ENCODE measurements at regions not wholly inside any gene's neighbourhood (a gene's known extent, or its start where the extent isn't known, plus 50 kb on each side); places are given as distances from the start of the nearest gene placed in this dataset.
"Not testable (repeated sequence)": the region's sequence is repeated elsewhere in the genome, so short reads cannot be mapped to it uniquely, and the experiment has no call there.

- DNase-seq (ENCODE audit: low spot score): no peak
Measured at GRCh38 chr3:194043516-194043915, 92.4 kb upstream of the HES1 start.

DNA sequence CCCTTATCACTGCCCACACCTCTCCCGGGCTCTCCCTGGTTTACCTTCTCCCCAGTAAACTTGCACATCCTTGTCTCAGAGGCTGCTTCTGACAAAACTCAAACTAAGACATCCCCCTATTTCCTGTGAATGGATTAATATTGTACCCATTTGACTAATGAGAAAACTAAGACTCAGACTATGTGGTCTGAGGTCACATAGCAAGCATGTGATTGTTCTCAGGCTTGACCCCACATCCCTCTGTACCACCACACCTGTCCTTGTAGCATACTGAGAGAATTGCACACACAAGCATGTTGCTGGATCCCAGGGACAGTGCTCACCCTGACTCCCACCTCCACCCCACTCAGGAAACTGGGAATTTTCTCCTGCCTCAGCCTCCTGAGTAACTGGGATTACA lies 90.7 kb upstream of the HES1 start:
- DNase-seq (ENCODE audit: low spot score): no peak

DNA sequence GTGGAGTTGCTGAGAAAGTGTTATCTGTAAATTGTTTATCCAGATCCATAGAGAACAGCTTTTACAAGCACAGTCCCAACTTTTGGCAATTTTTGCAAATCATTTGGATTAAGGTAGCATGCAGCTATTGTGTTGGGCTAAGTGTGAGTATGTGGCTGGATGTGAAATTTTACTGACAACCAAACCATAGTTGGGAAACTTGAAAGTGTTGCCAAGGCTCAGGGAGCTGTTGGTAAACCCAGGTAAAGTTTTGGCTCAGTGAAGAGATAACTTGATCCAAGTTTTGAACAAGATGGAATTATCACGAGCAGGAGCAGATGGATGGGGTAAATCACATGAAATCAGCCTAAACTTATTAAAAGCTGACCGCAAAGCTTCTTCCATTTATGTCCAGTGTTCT lies 90.0 kb upstream of the HES1 start:
- no peak for DNase-seq (ENCODE audit: low spot score)

- DNase-seq (ENCODE audit: low spot score): no peak
Measured at GRCh38 chr3:194046531-194046930, 89.4 kb upstream of the HES1 start.

- peak; percentile 83 for DNase-seq (ENCODE audit: low spot score)
Measured at GRCh38 chr3:194046995-194047645, 88.8 kb upstream of the HES1 start.

DNA sequence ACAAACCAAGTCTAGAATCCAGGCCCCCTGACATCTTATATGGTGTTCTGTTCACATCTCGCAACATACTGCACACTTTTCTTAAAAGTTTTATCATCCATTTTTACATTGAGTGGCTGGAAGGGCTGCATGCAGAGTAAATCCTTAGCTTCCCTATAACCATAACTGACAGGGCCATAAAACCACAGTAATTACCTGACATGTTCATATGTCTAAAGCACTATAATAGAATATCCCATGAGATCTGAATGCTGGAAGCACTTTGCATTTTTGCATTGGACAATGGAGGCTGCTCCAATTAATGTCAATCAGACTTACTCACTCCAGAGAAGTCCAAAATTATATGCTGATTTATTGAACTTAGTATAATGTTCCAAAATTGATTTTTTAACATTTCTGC lies 86.6 kb upstream of the HES1 start:
- no peak for DNase-seq (ENCODE audit: low spot score)

GRCh38 chr3:194050782-194051320 lies 85.1 kb upstream of the HES1 start:
- DNase-seq (ENCODE audit: low spot score): no peak

- peak; percentile 9 for DNase-seq (ENCODE audit: low spot score)
Measured at GRCh38 chr3:194051366-194052149, 84.4 kb upstream of the HES1 start.

DNA sequence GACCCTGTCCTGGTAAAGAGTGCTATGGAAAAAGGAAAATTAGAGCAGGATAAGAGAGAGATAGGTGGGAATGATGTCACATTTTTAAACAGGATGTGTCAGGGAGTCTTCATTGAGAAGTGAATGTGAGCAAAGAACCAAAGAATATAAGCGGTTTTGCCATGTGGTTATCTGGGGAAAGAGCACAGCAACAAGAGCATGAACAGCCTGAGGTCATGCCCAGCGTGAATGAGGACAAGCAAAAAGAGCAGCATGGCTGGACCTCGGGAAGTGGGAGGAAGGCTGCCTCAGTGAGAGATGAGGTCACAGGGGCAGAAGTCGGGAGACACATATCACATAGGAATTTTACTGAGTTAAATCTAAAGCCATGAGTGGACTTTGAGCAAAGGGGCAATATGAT lies 82.8 kb upstream of the HES1 start:
- peak; percentile 9 for DNase-seq (ENCODE audit: low spot score)

- no peak for DNase-seq (ENCODE audit: low spot score)
Measured at GRCh38 chr3:194054016-194054415, 81.9 kb upstream of the HES1 start.

- DNase-seq (ENCODE audit: low spot score): peak; percentile 23
Measured at GRCh38 chr3:194054540-194054939, 81.4 kb upstream of the HES1 start.

DNA sequence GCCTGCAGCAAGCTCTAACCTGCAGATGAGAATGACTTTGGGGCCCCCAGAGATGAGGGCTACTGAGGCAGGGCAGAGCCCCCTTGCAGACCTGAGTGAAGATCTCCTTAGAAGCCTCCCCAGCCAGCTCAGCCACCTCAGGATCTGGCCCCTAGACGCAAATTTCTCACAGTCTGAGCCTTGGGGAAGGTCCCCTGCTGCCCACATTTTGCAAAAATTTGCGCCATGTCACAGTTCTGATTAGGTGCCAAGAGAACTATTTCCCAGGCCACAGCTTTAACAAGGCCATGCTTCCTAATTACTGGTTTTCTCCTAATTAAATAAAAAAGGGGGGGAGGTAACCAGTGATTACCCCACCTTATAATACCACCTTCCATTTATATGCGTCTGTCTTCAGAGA lies 81.0 kb upstream of the HES1 start:
- DNase-seq (ENCODE audit: low spot score): no peak

DNA sequence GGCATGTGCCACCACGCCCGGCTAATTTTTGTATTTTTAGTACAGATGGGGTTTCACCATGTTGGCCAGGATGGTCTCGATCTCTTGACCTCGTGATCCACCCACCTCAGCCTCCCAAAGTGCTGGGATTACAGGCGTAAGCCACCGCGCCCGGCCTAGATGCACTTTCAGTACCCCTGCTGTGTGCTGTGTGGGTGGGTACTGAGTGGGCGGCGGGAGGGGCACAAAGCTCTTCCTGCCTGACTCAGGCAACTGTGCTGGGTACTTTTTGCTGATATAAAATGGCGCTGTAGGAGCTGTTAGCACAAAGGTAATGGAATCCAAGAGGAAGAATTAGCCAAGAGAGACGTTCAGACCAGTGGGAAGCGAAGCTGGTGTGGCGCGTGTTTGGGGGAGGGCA lies 79.6 kb upstream of the HES1 start:
- DNase-seq (ENCODE audit: low spot score): peak; percentile 17

DNA sequence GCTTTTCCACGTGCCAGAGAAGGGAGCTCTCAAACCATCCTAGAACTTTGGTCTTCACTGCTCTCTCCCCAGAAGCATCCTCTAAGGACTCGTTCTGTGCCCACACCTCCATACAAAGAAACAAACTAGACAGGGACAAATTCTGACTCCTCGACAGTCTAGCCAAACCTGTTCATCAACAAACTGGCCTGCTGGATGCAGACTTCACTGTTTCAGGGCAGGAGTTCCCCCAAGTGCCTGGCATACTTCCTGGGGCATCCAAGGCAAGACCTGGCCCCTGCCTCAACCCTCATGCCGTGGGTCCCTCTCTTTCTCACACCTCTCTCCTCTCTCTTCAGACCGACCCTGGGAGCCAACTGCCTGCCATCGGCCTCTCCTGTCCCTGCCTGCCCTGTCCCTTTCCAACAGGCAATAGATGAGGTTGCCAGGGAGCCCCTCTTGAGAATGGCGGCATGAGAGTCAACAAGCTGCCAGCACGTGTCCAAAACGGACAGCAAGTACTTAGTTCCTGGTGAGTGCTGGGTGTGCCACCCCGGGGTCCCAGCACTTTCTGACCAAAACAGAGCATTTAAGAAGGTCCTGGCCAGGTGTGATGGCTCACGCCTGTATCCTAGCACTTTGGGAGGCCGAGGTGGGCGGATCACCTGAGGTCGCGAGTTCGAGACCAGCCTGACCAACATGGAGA lies 79.1 kb upstream of the HES1 start:
- peak; percentile 45 for DNase-seq (ENCODE audit: low spot score)

DNA sequence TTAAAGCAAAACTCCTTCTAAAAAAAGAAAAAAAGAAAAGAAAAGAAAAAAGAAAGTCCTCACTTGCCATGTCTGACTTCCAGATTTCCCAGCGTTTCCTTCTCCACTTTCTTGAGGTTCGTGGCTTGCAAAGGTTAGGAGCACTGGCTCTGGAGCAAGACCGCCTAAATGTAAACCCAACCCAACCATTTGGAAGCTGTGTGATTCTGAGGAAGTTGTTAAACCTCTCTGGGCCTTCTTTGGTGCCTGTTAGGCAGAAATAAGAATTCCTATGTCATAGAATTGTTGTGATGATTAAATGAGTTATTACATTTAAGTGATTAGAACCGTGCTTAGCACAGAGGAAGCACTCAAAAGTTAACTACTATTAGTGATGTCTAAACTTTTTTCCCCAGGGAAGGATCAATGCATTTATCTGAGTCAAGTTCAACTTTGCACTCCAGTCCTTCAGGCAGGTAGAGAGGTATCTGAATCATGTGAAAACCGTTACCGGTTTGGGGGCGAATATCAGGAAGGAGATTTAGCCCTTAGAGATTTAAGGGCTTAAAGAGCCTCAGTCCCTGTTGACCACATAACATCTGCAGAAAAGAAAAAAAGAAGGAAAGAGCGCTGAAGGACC lies 78.3 kb upstream of the HES1 start:
- DNase-seq (ENCODE audit: low spot score): no peak

GRCh38 chr3:194058189-194058571 lies 77.8 kb upstream of the HES1 start:
- DNase-seq (ENCODE audit: low spot score): peak; percentile 79

DNA sequence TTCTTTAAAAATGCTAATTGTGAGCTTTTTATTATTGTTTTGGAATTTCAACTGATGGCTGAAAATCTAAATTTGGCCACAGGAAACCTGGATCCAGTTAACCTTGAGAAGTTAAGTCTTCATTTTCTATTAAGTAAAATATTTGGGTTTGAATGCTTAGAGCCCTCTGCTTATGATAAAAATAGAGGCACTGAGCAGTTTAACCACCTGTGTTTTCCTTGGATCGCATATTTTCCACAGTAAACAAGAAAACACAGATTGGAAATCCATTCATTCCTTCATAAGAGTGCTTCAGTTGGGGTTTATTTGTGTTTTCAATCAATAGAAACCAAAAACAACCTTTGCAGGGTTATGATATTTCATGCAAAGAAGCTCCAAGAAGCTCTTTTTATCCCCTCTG lies 77.2 kb upstream of the HES1 start:
- DNase-seq (ENCODE audit: low spot score): no peak

DNA sequence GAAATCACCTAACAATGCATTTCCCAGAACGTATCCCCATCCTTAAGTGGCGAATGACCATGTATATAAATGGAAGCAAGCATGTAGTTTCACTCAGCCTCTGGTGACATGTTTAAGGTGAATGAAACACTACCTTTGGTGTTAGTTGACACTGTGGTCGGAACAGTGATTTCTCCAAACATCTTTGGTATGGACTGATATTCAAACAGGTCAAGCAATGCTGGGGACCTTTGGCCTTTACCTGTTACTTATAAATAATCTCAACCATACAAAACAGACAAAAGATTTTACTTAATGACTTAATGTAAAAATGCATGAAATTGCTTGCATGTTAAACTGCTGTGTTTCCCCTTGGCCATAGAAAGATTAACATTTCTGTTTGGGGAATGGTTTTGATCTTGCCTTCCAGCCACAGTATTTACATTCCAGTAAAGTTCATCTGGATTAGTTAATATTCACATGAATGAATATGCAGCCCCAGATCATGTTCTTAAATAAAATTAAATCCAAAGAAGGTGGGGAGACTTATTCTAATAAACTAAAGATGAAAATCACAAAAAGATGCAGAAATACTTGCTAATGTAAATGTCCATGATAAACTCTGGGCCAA lies 74.4 kb upstream of the HES1 start:
- no peak for DNase-seq (ENCODE audit: low spot score)

GRCh38 chr3:194062830-194063229 lies 73.1 kb upstream of the HES1 start:
- DNase-seq (ENCODE audit: low spot score): peak; percentile 36

GRCh38 chr3:194064380-194065332 lies 71.3 kb upstream of the HES1 start:
- peak; percentile 31 for DNase-seq (ENCODE audit: low spot score)

- not testable (repeated sequence) for DNase-seq (ENCODE audit: low spot score)
Measured at GRCh38 chr3:194067327-194067726, 68.6 kb upstream of the HES1 start.

All from left forelimb (tissue), 1 donor.